ENCODE measurements at regions not wholly inside any gene's neighbourhood (a gene's known extent, or its start where the extent isn't known, plus 50 kb on each side); places are given as distances from the start of the nearest gene placed in this dataset.

DNA sequence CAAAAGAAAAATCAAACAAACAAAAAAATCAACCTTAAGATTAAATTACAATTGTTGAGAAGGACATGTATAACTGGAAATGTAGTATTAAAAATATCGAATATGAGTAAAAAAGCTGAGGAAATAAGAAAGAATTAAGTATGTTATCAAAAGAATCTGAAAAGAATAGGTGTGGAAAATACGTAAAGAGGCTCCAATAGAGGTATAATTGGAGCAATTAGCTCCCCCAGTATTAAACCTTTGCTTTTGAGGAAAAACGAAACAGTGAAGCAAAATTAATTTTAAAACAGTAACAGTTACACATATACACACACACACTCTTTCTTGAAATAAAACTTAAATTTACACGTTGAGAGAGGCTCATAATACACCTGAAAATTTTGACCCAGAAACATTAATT is 578.7 kb upstream of the ADAMTS16 start:
- TF ChIP-seq POLR2A (IDR thresholded peaks at IDR 0.05) = no peak
- TF ChIP-seq, protein P1, sequence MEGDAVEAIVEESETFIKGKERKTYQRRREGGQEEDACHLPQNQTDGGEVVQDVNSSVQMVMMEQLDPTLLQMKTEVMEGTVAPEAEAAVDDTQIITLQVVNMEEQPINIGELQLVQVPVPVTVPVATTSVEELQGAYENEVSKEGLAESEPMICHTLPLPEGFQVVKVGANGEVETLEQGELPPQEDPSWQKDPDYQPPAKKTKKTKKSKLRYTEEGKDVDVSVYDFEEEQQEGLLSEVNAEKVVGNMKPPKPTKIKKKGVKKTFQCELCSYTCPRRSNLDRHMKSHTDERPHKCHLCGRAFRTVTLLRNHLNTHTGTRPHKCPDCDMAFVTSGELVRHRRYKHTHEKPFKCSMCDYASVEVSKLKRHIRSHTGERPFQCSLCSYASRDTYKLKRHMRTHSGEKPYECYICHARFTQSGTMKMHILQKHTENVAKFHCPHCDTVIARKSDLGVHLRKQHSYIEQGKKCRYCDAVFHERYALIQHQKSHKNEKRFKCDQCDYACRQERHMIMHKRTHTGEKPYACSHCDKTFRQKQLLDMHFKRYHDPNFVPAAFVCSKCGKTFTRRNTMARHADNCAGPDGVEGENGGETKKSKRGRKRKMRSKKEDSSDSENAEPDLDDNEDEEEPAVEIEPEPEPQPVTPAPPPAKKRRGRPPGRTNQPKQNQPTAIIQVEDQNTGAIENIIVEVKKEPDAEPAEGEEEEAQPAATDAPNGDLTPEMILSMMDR (IDR thresholded peaks at IDR 0.05) = no peak
- intact Hi-C loops (cut with DNase I; ENCODE audit: low total_unique reads) = no loop called here
- 61 to 66% methylated on average over 4 of the region's 4 CpGs for WGBS, 2 donors
- DNase-seq (ENCODE audit: low spot score in 2 of 2) = no peak
- H3K4me3 ChIP-seq (ENCODE audit: low read depth, poor library complexity, severe bottlenecking) = no peak overlapping the region

DNA sequence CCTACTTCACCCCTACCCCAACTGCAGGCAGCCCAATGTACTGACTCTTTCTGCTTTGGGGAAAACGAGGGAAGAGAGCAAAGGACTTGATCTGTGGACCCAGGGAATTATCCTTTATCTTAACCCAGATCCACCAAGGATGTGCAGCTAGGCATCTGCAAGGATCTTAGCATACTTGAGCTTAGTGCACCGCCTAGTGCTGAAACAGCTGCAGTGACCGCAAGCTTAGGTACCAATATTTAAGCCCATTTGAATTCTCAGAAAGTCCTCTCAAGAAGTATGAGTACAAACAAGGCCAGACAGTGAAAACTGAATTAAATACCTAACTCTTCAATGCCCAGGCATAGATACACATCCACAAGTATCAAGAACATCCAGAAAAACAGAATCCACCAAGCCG is 576.7 kb upstream of the ADAMTS16 start:
- intact Hi-C loops (cut with DNase I; ENCODE audit: low total_unique reads) = no loop called here
- WGBS, 2 donors = 67 to 68% methylated on average over 4 of the region's 4 CpGs

DNA sequence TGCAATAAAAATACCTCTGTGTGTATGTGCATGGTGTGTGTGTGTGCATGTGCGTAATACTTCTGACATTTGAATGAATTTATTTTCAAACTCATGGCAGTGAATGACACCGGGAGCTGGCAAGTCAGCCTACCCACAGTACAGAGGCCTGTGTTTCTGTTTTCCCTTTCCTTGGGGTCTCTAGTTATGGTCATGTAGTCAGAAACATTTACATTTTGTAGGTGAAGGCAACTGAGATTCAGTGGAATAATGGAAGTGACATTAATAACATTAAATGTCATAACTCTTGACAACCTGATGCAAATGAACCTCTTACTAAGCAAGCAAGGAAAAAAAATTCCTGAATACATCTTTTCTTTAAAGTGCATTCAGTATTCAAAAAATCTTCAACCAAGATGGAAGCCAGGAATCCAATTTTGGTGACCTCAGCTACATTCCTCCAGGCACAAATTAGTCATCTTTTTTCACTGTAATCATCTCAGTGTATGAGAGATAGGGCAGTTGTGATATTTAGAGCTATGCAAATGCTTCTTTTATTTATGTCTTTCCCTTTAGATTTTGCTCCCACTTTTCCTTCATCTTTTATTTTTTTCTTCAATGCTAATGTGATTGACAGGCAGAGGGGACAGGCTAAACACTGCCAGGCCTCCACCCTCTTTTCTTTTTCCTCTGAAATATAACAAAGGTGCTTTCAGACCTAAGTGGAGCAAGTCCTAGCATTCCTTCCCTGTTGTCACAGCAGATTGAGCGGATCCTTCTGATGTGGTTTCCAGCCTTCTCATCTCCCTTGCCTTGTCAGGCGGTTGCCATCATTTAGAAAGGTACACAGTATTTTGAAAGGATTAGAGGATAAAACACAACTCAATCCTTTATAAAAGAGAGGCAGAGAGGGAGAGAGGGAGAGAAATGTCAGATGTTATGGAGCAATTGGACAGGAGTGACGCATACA is 569.8 kb upstream of the ADAMTS16 start:
- no peak overlapping the region for H3K4me3 ChIP-seq (ENCODE audit: low read depth, poor library complexity, severe bottlenecking)
- TF ChIP-seq POLR2A (IDR thresholded peaks at IDR 0.05) = no peak
- TF ChIP-seq, protein P1 (IDR thresholded peaks at IDR 0.05) = no peak
- DNase-seq (ENCODE audit: low spot score in 2 of 2) = no peak
- 82 to 83% methylated on average over 5 of the region's 5 CpGs for WGBS, 2 donors
- intact Hi-C loops (cut with DNase I; ENCODE audit: low total_unique reads) = no loop called here

More for the DNA sequence above, 576.7 kb upstream of the ADAMTS16 start:
- TF ChIP-seq, protein P1 (IDR thresholded peaks at IDR 0.05) = no peak
- TF ChIP-seq POLR2A (IDR thresholded peaks at IDR 0.05) = no peak
- DNase-seq (ENCODE audit: low spot score in 2 of 2) = no peak
- H3K4me3 ChIP-seq (ENCODE audit: low read depth, poor library complexity, severe bottlenecking) = no peak overlapping the region

DNA sequence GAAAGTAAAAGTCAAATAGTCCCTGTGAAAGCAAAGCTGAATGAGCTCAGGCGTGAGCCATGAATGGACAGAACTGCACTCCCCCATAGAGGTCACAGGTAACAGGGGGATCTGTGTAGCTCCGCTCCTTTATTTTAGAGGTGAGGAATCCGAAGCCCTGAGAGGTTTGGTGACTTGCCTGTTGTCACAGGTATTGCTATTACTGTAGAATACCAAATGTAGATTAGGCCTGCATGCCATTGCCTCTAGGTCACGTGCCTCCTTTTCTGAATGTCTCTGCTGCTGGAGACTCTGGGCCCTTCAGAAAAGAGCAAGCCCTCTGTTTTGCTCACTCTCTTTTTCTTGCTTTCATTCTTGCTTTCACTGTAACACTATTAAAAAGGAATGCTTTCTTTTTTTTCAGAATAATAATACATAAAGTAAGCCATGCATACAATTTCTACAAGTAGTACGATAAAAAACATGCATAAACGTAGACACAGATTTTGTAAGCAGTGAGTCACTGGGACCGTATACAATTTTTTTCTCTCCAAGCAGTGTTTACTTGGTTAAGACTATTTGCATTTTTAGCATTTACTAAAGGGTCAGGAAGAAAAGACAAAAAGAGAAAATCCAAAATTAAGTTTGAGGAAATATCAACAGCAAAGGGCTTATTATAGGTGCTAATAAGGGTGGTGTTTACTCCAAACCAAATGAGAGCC is 568.7 kb upstream of the ADAMTS16 start:
- intact Hi-C loops (cut with DNase I; ENCODE audit: low total_unique reads) = no loop called here
- no peak overlapping the region for H3K4me3 ChIP-seq (ENCODE audit: low read depth, poor library complexity, severe bottlenecking)
- WGBS, 2 donors = 72 to 80% methylated on average over 7 of the region's 7 CpGs
- no peak for DNase-seq (ENCODE audit: low spot score in 2 of 2)
- TF ChIP-seq POLR2A (IDR thresholded peaks at IDR 0.05) = no peak
- TF ChIP-seq, protein P1 (IDR thresholded peaks at IDR 0.05) = no peak

DNA sequence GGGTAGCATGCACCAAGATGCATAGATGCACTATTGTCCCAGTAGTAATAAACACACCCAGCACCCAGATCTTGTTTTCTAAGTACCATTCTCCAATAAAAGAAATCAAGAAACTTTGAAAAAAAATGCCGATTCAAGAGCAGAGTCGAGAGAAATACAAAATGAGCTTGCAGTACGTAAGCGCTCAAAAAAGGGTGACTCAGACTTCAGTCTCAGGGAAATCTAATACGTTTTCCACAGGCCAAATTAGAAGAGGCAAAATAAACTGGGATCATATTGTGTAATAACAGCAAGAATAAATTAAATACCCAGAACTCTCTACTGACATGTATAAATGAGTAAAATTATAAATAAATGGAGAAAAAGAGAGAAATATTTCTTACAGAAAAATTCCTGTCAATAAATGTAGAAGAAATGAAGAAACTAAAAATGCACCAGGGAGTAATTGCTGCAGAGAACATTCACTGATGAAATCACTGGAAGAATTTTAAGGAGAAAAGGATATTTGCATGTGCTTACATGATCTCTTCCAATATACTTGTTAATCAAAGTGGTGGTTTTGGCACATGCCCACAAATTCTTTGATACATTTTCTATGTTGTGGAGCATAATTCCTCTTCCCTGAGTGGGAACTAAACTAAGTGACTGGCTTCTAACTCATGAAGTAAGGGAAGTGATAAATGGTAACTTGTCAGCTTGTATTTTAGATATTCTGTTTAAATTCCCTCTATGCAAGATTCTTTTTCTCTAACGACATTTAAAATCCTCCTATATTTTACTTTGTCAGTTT is 567.6 kb upstream of the ADAMTS16 start:
- TF ChIP-seq, protein P1 (IDR thresholded peaks at IDR 0.05) = no peak
- no peak for TF ChIP-seq POLR2A (IDR thresholded peaks at IDR 0.05)
- intact Hi-C loops (cut with DNase I; ENCODE audit: low total_unique reads) = no loop called here
- WGBS, 2 donors = 41 to 43% methylated on average over 6 of the region's 6 CpGs
- no peak overlapping the region for H3K4me3 ChIP-seq (ENCODE audit: low read depth, poor library complexity, severe bottlenecking)
- no peak for DNase-seq (ENCODE audit: low spot score in 2 of 2)
